HL-60 (cell line): ENCODE measurements at regions not wholly inside any gene's neighbourhood (a gene's known extent, or its start where the extent isn't known, plus 50 kb on each side); places are given as distances from the start of the nearest gene placed in this dataset.

ENCODE experiments used
- GABPA ChIP-seq: IDR thresholded peaks from 2 replicates; pipeline ENCODE4 v1.6.1; 2012; ENCODE audit warnings: low read depth
- POLR2AphosphoS5 ChIP-seq: IDR thresholded peaks from 2 replicates; pipeline ENCODE4 v1.6.1; 2012; ENCODE audit warnings: low read depth
- REST ChIP-seq: IDR thresholded peaks from 2 replicates; pipeline ENCODE4 v1.6.1; 2012; ENCODE audit warnings: low read depth; ENCODE audit not compliant: insufficient replicate concordance
- TF ChIP-seq, protein P1 (sequence below): IDR thresholded peaks from one replicate; pipeline ENCODE4 v1.5.1; 2011; ENCODE audit warnings: low read length, control low read depth, inconsistent platforms; ENCODE audit not compliant: insufficient read depth

- TF ChIP-seq, protein P1, sequence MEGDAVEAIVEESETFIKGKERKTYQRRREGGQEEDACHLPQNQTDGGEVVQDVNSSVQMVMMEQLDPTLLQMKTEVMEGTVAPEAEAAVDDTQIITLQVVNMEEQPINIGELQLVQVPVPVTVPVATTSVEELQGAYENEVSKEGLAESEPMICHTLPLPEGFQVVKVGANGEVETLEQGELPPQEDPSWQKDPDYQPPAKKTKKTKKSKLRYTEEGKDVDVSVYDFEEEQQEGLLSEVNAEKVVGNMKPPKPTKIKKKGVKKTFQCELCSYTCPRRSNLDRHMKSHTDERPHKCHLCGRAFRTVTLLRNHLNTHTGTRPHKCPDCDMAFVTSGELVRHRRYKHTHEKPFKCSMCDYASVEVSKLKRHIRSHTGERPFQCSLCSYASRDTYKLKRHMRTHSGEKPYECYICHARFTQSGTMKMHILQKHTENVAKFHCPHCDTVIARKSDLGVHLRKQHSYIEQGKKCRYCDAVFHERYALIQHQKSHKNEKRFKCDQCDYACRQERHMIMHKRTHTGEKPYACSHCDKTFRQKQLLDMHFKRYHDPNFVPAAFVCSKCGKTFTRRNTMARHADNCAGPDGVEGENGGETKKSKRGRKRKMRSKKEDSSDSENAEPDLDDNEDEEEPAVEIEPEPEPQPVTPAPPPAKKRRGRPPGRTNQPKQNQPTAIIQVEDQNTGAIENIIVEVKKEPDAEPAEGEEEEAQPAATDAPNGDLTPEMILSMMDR, result no peak
- TF ChIP-seq POLR2AphosphoS5, result no peak
- no peak for TF ChIP-seq REST
- TF ChIP-seq GABPA, result no peak
These were observed 63.8 kb upstream of the ZNF462 start for GRCh38 chr9:106799152-106799551.
